Gastroesophageal sphincter (tissue), 3 donors: ENCODE measurements at regions not wholly inside any gene's neighbourhood (a gene's known extent, or its start where the extent isn't known, plus 50 kb on each side); places are given as distances from the start of the nearest gene placed in this dataset.

ENCODE experiments used
- CTCF ChIP-seq, 4 experiments: fragments of 200-600 bp in 2 of 4; fragments of 450-650 bp in 2 of 4; sonication (generic) in 1 of 4; IDR thresholded peaks; one replicate each; pipeline ENCODE4 v1.5.1; 2017 to 2019; ENCODE audit warnings: antibody characterized with exemption in 4 of 4, mild to moderate bottlenecking in 2 of 4, moderate library complexity in 2 of 4
- POLR2AphosphoS5 ChIP-seq: sonication (generic); formaldehyde crosslinking; IDR thresholded peaks from one replicate; pipeline ENCODE4 v1.6.1; 2017; ENCODE audit warnings: antibody characterized with exemption

- TF ChIP-seq POLR2AphosphoS5 (no peak), CTCF (IDR thresholded peaks at IDR 0.05) (no peak)
Measured at GRCh38 chr10:128219295-128219694, 93.1 kb upstream of the MKI67 start.
